ENCODE measurements at regions not wholly inside any gene's neighbourhood (a gene's known extent, or its start where the extent isn't known, plus 50 kb on each side); places are given as distances from the start of the nearest gene placed in this dataset.

- peaks cover 3% of the 10 kb centered on the region for H3K27me3 Mint-ChIP-seq (ENCODE audit: insufficient read depth, unreplicated experiment)
- no TSS peak for BruUV-seq (replicated peaks)
- H3K9me3 ChIP-seq, result no peaks in the 10 kb centered on the region
- no peaks in the 10 kb centered on the region for H3K4me1 Mint-ChIP-seq (ENCODE audit: low read depth, unreplicated experiment)
- H3K9me3 Mint-ChIP-seq (ENCODE audit: unreplicated experiment), result no peaks in the 10 kb centered on the region
- no peak for DNase-seq
- no peak overlapping the region for H3K27ac Mint-ChIP-seq (ENCODE audit: unreplicated experiment)
- no peak for TF ChIP-seq CTCF (IDR thresholded peaks at IDR 0.05; ENCODE audit: insufficient read depth in 1 of 2, low read depth in 1 of 2, low read length in 1 of 2, severe bottlenecking in 1 of 2, unreplicated experiment in 1 of 2)
- no peaks in the 10 kb centered on the region for H3K27me3 ChIP-seq (replicated peaks; ENCODE audit: control insufficient read depth, insufficient read depth, low read length)
- no peak overlapping the region for H3K4me3 Mint-ChIP-seq (ENCODE audit: unreplicated experiment)
- ChIA-PET CTCF (no interaction called here), POLR2A (no interaction called here)
- no peaks in the 10 kb centered on the region for H3K4me1 ChIP-seq
- intact Hi-C loops (cut with micrococcal nuclease; ENCODE audit: unreplicated experiment), result no loop called here
- no peaks in the 10 kb centered on the region for H3K36me3 Mint-ChIP-seq (ENCODE audit: insufficient read depth, unreplicated experiment)
- no peaks in the 10 kb centered on the region for H3K36me3 ChIP-seq (ENCODE audit: control insufficient read depth, insufficient read depth, low read length)
- no peak overlapping the region for H3K4me3 ChIP-seq (ENCODE audit: low read depth, low read length)
These were observed 256.2 kb downstream of the TAFA4 start for GRCh38 chr3:68676136-68676535.

- Mint-ChIP-seq H3K36me3 (ENCODE audit: insufficient read depth, unreplicated experiment) (no peaks in the 10 kb centered on the region), H3K4me3 (ENCODE audit: unreplicated experiment) (no peak overlapping the region), H3K27me3 (ENCODE audit: insufficient read depth, unreplicated experiment) (peaks cover 7% of the 10 kb centered on the region), H3K4me1 (ENCODE audit: low read depth, unreplicated experiment) (no peaks in the 10 kb centered on the region), H3K9me3 (ENCODE audit: unreplicated experiment) (no peaks in the 10 kb centered on the region), H3K27ac (ENCODE audit: unreplicated experiment) (no peak overlapping the region)
- no peak for TF ChIP-seq CTCF (IDR thresholded peaks at IDR 0.05; ENCODE audit: insufficient read depth in 1 of 2, low read depth in 1 of 2, low read length in 1 of 2, severe bottlenecking in 1 of 2, unreplicated experiment in 1 of 2)
- H3K4me1 ChIP-seq, result no peaks in the 10 kb centered on the region
- ChIA-PET CTCF (no interaction called here), POLR2A (no interaction called here)
- H3K27me3 ChIP-seq (replicated peaks; ENCODE audit: control insufficient read depth, insufficient read depth, low read length), result no peaks in the 10 kb centered on the region
- intact Hi-C loops (cut with micrococcal nuclease; ENCODE audit: unreplicated experiment), result no loop called here
- no peaks in the 10 kb centered on the region; the same call in 1 of the 2 replicates for H3K9me3 ChIP-seq
- no peak for DNase-seq
- no peak overlapping the region for H3K4me3 ChIP-seq (ENCODE audit: low read depth, low read length)
- no peaks in the 10 kb centered on the region for H3K36me3 ChIP-seq (ENCODE audit: control insufficient read depth, insufficient read depth, low read length)
- no TSS peak for BruUV-seq (replicated peaks)
These were observed 265.0 kb downstream of the TAFA4 start for GRCh38 chr3:68667346-68667745.

- no TSS peak for BruUV-seq (replicated peaks)
- Histone ChIP-seq H3K27me3 (replicated peaks; ENCODE audit: control insufficient read depth, insufficient read depth, low read length) (no peaks in the 10 kb centered on the region), H3K4me1 (no peaks in the 10 kb centered on the region), H3K4me3 (ENCODE audit: low read depth, low read length) (no peak overlapping the region), H3K36me3 (ENCODE audit: control insufficient read depth, insufficient read depth, low read length) (no peaks in the 10 kb centered on the region), H3K9me3 (no peaks in the 10 kb centered on the region; the same call in 1 of the 2 replicates)
- H3K27me3 Mint-ChIP-seq (ENCODE audit: insufficient read depth, unreplicated experiment), result peaks cover 7% of the 10 kb centered on the region
- H3K4me3 Mint-ChIP-seq (ENCODE audit: unreplicated experiment), result no peak overlapping the region
- CTCF ChIA-PET, result no interaction called here
- H3K27ac Mint-ChIP-seq (ENCODE audit: unreplicated experiment), result no peak overlapping the region
- no peak for TF ChIP-seq CTCF (IDR thresholded peaks at IDR 0.05; ENCODE audit: insufficient read depth in 1 of 2, low read depth in 1 of 2, low read length in 1 of 2, severe bottlenecking in 1 of 2, unreplicated experiment in 1 of 2)
- no peak for DNase-seq
- no peaks in the 10 kb centered on the region for H3K4me1 Mint-ChIP-seq (ENCODE audit: low read depth, unreplicated experiment)
- no peaks in the 10 kb centered on the region for H3K9me3 Mint-ChIP-seq (ENCODE audit: unreplicated experiment)
- intact Hi-C loops (cut with micrococcal nuclease; ENCODE audit: unreplicated experiment), result no loop called here
- POLR2A ChIA-PET, result no interaction called here
- no peaks in the 10 kb centered on the region for H3K36me3 Mint-ChIP-seq (ENCODE audit: insufficient read depth, unreplicated experiment)
These were observed 265.8 kb downstream of the TAFA4 start for GRCh38 chr3:68666429-68667136.
